Activated CD4-positive, alpha-beta memory T cell treated with anti-CD3 and anti-CD28 coated beads, Interleukin-2, amount 10 ng/mL, durations not matched to agents 7 days and 5 days (primary cell): ENCODE measurements at regions not wholly inside any gene's neighbourhood (a gene's known extent, or its start where the extent isn't known, plus 50 kb on each side); places are given as distances from the start of the nearest gene placed in this dataset.
"Not testable (repeated sequence)": the region's sequence is repeated elsewhere in the genome, so short reads cannot be mapped to it uniquely, and the experiment has no call there.

ENCODE experiments used
- CTCF ChIA-PET: fragments of 350-600 bp; sonication (Branson Sonifier 250); formaldehyde crosslinking; loops from one replicate; lab custom pipeline; 2021; ENCODE audit warnings: antibody characterized with exemption, inconsistent platforms; lab: Charles Lee
- POLR2A ChIA-PET: fragments of 350-600 bp; sonication (Branson Sonifier 250); formaldehyde crosslinking; loops from one replicate; lab custom pipeline; 2021; ENCODE audit warnings: antibody characterized with exemption; lab: Charles Lee
- DNase-seq: peaks from one replicate; pipeline ENCODE4 v3.0.0-alpha.2; 2020
- H3K27ac Mint-ChIP-seq: one replicate; pipeline ENCODE4 v1.8.0; 2021; ENCODE audit warnings: mild to moderate bottlenecking, mixed read lengths
- H3K27me3 Mint-ChIP-seq: one replicate; pipeline ENCODE4 v1.8.0; 2021; ENCODE audit warnings: mixed read lengths
- H3K36me3 Mint-ChIP-seq: one replicate; pipeline ENCODE4 v1.8.0; 2021; ENCODE audit warnings: low read depth, mixed read lengths
- H3K4me1 Mint-ChIP-seq: one replicate; pipeline ENCODE4 v1.8.0; 2021; ENCODE audit warnings: mixed read lengths
- H3K4me3 Mint-ChIP-seq: one replicate; pipeline ENCODE4 v1.8.0; 2021; ENCODE audit warnings: mild to moderate bottlenecking, mixed read lengths
- H3K9me3 Mint-ChIP-seq: one replicate; pipeline ENCODE4 v1.8.0; 2021; ENCODE audit warnings: mixed read lengths

DNA sequence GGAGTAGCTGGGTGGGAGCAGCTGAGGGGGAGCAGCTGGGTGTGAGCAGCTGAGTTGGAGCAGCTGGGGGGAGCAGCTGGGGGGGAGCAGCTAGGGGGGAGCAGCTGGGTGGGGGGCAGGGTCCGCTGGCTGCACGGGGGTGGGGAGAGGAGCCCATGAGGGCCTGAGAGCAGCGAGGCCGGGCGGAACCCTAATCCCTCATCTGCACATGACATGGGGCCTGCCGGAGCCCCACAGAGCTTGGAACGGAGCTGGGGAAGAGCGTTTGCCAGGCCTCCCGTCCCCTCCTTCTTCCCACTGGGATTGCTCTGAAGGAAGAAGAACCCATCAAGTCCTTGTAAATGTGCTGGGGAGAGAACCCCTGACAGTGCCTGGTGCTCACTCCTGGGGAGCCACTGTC is 83.2 kb upstream of the LPCAT1 start:
- H3K4me3 Mint-ChIP-seq, CTCF ChIA-PET, H3K9me3 Mint-ChIP-seq, H3K27ac Mint-ChIP-seq, POLR2A ChIA-PET, H3K36me3 Mint-ChIP-seq, DNase-seq: not testable (repeated sequence)
- H3K27me3 Mint-ChIP-seq, result peaks cover 20% of the 10 kb centered on the region
- H3K4me1 Mint-ChIP-seq, result peaks cover 22% of the 10 kb centered on the region

DNA sequence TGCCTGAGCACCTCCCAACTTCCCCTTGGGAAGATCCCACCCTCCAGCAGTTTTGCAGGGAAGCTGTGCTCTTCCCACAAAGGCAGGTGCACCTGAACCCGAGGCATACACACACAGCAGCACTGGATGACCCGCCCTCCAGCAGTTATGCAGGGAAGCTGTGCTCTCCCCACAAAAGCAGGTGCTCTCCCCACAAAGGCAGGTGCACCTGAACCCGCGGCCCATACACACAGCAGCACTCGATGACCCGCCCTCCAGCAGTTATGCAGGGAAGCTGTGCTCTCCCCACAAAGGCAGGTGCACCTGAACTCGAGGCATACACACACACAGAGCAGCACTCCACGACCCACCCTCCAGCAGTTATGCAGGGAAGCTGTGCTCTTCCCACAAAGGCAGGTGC is 80.2 kb upstream of the LPCAT1 start:
- POLR2A ChIA-PET, H3K27ac Mint-ChIP-seq, H3K4me3 Mint-ChIP-seq, H3K9me3 Mint-ChIP-seq, DNase-seq, H3K36me3 Mint-ChIP-seq: not testable (repeated sequence)
- Mint-ChIP-seq H3K4me1 (peaks cover 19% of the 10 kb centered on the region), H3K27me3 (peaks cover 18% of the 10 kb centered on the region)
- CTCF ChIA-PET, result interaction anchor here (0.6 kb wide), 1 partner anchor 435 kb away, joined by 3 read pairs; no protein-coding TSS in a partner anchor

DNA sequence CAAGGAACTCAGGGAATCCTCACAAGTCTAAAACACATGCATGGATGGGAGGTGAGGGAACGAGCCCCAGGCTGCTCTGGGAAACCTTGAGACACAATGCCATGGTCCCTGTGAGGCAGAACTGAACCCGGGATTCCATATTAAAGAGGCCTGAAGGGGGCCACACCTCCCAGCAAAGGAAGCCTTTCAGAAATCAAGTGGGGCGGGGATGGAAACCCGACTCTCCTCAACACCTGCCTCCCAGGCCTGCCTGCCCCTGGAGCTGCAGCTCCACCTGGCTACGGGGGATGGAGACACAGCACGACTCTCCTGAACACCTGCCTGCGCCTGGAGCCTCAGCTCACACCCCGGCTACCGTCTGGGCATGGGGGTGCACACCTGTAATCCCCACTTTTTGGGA is 77.8 kb upstream of the LPCAT1 start:
- DNase-seq, H3K9me3 Mint-ChIP-seq, H3K4me1 Mint-ChIP-seq, POLR2A ChIA-PET, CTCF ChIA-PET, H3K27ac Mint-ChIP-seq, H3K36me3 Mint-ChIP-seq, H3K4me3 Mint-ChIP-seq: not testable (repeated sequence)
- H3K27me3 Mint-ChIP-seq, result peaks cover 11% of the 10 kb centered on the region

DNA sequence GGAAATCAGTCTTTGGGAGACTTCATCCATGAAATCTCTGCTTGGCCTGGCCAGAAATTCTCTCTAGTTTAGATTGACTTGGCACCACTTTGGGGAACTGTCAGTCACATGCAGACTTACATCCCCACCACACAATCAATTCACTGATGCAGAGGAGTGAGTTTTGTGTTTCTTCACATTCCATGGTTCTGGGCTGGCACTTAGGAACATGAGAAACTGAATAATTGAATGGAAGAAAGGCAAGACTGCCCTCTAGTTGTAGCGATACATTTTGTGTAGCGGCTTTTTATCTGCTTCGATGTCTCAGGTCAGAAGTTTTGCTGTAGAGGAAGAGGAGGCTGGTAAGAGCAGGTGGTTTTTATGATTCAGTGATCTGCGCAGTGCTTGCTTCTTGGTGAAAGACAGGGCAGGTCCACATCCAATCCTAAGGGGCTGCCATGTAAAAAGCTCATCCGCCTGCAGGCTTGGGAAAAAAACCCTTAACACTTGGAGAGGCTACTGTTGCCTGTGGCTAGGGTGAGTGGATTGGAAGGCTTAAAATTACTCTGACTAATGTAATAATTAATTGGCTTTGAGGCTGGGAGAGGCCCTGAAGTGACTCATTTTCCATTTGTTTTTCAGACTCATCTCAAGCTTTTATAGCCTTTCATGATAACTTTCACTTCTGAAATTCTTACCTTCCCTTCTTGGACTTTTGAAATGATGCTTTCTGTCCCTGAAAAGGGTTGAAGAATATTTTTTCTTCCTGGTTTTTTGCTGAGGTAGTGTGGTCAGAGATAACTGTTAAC is 75.4 kb upstream of the LPCAT1 start:
- H3K27me3 Mint-ChIP-seq, H3K4me3 Mint-ChIP-seq, CTCF ChIA-PET, DNase-seq, H3K4me1 Mint-ChIP-seq, H3K36me3 Mint-ChIP-seq, H3K9me3 Mint-ChIP-seq, H3K27ac Mint-ChIP-seq: not testable (repeated sequence)
- POLR2A ChIA-PET, result interaction anchor here (2.1 kb wide), 1 partner anchor 35 kb away, joined by 4 read pairs; no protein-coding TSS in a partner anchor

DNA sequence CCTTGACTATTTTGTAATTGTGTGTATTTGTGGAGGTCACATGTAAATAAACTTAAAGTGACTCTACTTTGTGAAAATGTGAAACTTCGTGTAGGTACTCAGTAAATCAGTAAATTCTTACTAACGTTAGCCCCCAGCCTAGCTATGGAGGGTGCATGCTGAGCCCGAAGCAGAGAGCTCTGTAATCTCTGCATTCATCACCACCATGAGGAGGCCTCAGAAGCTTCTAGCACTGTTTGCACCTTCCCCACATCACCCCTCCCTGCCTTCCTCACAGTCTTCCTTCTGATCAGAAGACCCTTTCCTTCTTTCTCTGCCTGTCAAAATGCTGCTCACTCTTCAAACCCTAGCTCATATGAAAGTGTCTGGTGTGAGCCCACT is 73.3 kb upstream of the LPCAT1 start:
- CTCF ChIA-PET, POLR2A ChIA-PET, H3K36me3 Mint-ChIP-seq, DNase-seq, H3K9me3 Mint-ChIP-seq, H3K4me1 Mint-ChIP-seq, H3K27ac Mint-ChIP-seq, H3K27me3 Mint-ChIP-seq: not testable (repeated sequence)
- H3K4me3 Mint-ChIP-seq, result peak overlapping the region; percentile 52

DNA sequence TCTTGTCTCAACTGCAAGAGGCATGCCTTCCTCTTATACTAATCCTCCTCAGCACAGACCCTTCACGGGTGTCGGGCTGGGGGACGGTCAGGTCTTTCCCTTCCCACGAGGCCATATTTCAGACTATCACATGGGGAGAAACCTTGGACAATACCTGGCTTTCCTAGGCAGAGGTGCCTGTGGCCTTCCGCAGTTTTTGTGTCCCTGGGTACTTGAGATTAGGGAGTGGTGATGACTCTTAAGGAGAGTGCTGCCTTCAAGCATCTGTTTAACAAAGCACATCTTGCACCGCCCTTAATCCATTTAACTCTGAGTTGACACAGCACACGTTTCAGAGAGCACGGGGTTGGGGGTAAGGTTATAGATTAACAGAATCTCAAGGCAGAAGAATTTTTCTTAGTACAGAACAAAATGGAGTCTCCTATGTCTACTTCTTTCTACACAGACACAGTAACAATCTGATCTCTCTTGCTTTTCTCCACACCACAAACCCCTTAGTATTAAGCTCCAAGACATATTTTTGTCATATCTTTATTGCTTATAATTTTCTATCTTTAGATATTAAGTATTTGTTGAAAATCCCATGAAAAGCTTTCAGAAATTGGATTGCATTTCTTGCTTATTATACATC is 72.8 kb upstream of the LPCAT1 start:
- H3K27ac Mint-ChIP-seq, H3K36me3 Mint-ChIP-seq, DNase-seq, H3K27me3 Mint-ChIP-seq, CTCF ChIA-PET, H3K9me3 Mint-ChIP-seq, H3K4me3 Mint-ChIP-seq, POLR2A ChIA-PET, H3K4me1 Mint-ChIP-seq: not testable (repeated sequence)

DNA sequence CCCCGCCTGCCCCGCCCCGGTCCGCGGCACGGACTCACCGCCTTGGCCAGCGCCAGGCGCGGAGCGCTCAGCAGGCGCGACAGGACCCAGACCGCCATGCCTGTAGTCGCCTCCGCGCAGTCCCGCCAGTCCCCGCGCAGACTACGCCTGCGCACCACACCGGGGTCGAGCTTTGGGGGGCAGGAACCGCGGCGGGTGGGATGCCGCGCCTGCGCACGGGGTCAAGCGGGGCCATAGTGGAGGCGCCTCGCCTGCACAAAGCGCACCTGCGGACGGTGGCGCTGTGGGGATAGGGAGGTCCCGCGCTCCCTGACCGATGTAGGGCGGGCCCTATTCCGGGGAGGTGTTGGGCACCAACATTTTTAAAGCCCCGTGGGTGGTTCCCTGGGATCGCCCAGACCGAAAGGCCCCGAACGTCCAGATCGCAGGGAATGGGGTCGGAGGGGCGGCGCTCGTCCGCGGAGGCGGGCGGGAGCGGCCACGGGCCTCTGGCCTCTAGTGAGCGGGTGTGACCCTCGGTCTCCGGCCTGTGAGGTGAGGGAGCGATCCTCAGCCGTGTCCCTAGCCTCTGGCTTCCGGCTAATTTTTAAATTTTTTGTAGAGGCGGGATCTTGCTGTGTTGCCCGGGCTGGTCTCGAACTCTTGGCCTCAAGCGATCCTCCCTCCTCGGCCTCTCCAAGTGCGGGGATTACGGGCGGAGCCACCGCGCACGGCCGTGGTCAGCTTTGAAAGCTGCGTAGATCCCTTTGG is 70.8 kb upstream of the LPCAT1 start:
- Mint-ChIP-seq H3K27me3 (peaks cover 4% of the 10 kb centered on the region), H3K4me1 (peaks cover 8% of the 10 kb centered on the region), H3K36me3 (peaks cover 6% of the 10 kb centered on the region), H3K9me3 (no peaks in the 10 kb centered on the region), H3K27ac (no peak overlapping the region), H3K4me3 (peak overlapping the region; percentile 67)
- peak; percentile 55 for DNase-seq
- POLR2A ChIA-PET, result no interaction called here
- CTCF ChIA-PET, result no interaction called here

DNA sequence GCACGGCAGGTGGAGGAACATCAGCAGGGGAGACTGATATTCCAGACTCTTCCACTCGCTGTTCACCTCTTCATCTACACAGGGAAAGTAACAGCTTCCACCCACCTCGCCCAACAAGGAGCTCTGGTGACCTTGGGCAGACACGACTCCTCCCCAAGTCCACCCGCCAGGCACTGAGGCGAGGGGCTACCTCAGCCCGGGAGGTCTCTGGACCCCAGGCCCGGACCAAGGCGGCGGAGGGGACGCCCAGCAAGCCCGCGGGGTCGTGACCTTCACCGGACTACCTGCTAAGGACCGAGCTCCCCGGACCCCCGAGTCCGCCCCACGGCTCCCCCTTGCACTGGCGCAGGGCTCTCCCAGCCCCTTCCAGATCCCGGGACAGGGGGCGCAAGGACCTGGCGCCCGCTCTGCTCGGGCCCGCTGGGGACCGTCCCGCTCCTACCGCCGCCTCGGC is 70.2 kb upstream of the LPCAT1 start:
- H3K4me3 Mint-ChIP-seq, result peak overlapping the region; percentile 67
- ChIA-PET POLR2A (no interaction called here), CTCF (interaction anchor here (0.6 kb wide), 1 partner anchor 161 kb away, joined by 3 read pairs; no protein-coding TSS in a partner anchor)
- H3K36me3 Mint-ChIP-seq, result peaks cover 6% of the 10 kb centered on the region
- H3K27me3 Mint-ChIP-seq, result peaks cover 4% of the 10 kb centered on the region
- no peak overlapping the region for H3K27ac Mint-ChIP-seq
- H3K9me3 Mint-ChIP-seq, result no peaks in the 10 kb centered on the region
- peaks cover 7% of the 10 kb centered on the region for H3K4me1 Mint-ChIP-seq
- no peak for DNase-seq

DNA sequence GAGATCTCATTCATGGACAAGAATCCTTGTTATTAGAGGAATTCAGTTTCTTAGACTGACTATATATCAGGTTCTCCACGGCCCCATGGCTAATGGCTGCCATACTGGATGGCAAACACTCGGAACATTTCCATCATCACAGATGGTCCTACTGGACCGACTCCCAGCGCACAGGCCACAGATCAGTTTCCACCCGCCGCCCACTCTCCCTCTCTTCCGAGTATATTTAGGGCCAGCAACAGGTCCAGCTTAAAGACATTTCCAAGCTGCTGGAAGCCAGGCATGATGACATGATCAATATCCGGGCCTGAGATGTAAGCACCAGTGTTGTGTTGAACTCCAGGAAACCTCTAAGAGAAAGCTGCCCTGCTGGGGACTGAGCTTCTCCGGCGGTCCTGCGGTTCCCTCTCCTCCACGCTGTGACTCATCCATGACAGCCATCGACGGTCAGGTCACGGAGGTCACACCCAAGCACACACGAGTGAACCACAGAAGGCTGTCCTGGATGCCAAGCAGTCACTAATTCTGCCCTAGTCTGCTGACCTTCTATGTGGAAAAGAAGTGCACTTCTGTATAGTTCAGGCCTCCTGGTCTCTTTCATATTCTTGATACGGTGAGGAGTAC is 64.4 kb upstream of the LPCAT1 start:
- H3K27ac Mint-ChIP-seq, H3K4me3 Mint-ChIP-seq, CTCF ChIA-PET, DNase-seq, H3K4me1 Mint-ChIP-seq, POLR2A ChIA-PET, H3K27me3 Mint-ChIP-seq, H3K9me3 Mint-ChIP-seq, H3K36me3 Mint-ChIP-seq: not testable (repeated sequence)

DNA sequence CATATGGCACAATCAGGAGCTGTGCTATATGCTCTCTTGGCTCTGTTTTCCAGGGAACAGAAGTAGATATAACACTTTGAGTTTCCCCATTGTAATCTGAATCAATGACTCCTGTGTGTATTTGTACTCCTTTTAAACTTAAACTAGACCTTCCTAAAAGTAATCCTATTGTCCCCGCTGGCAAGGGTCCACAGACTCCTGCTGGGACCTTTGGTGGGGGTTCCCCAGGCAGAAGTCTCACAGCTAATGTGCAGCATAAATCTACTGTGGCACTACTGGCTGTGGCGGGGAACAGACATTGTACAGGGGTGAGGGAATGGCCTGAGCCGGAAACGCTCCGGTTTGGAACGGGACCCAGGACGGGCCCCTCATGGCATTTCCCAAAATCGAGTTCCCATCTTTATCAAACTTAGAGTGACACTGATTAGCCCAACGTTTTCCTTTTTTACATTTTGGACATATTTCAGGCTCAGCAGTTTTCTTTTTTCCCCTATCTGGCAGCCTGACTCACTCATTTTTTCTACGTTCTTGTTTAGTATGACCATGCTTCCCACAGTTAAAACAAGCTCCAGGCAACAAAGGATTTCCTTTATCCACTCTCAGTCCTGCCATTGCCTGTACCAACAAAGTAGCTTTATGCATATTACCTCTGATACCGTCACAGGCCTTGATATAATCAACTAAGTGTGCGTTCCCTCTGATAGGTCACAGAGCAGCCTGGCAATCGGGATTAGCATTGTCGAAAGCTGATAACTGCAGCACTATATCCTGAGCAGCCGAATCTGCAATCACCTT is 59.5 kb upstream of the LPCAT1 start:
- H3K4me1 Mint-ChIP-seq, DNase-seq, H3K36me3 Mint-ChIP-seq, POLR2A ChIA-PET, H3K27ac Mint-ChIP-seq, CTCF ChIA-PET, H3K4me3 Mint-ChIP-seq, H3K27me3 Mint-ChIP-seq, H3K9me3 Mint-ChIP-seq: not testable (repeated sequence)

DNA sequence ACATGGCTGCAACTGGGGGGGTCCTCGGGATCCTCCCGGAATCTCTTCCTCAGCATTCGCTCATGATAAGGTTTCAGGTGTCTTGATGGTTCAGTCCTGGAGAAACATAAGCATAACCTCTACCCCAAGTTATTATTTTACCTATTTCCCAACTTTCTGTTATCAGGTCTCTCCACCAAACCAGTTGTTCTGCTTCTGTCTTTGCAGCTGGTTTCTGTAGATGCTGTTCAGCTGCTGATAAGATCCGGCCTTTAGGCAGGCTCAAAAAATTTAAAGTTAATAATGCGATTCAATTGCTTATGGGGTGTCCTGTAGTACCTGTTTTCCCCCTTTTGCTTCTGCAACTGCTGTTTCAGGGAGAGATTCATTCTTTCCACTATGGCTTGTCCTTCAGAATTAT is 55.6 kb upstream of the LPCAT1 start:
- POLR2A ChIA-PET, H3K4me3 Mint-ChIP-seq, H3K27me3 Mint-ChIP-seq, H3K36me3 Mint-ChIP-seq, H3K9me3 Mint-ChIP-seq, CTCF ChIA-PET, DNase-seq, H3K27ac Mint-ChIP-seq, H3K4me1 Mint-ChIP-seq: not testable (repeated sequence)

DNA sequence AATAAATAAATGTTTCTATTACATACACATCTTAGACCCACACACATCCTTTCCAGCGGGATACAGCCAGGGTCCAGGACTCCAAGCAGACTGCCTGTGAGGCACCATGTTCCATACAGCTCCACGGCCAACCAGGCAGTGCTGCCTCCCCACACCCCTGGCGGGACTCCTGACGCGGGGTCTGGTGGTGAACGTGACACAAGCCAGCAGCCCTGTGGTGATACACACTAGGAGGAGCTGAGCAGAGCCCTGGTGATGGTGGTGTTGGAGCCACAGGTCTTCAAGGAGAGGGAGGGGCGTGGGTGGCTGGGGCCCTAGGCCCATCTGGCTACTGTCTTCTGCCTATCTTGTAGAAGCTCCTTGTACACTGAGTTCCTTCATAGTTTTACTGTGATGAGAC is 53.1 kb upstream of the LPCAT1 start:
- CTCF ChIA-PET, H3K4me3 Mint-ChIP-seq, POLR2A ChIA-PET, DNase-seq, H3K36me3 Mint-ChIP-seq, H3K27me3 Mint-ChIP-seq, H3K4me1 Mint-ChIP-seq, H3K27ac Mint-ChIP-seq, H3K9me3 Mint-ChIP-seq: not testable (repeated sequence)
